ENCODE measurements at regions not wholly inside any gene's neighbourhood (a gene's known extent, or its start where the extent isn't known, plus 50 kb on each side); places are given as distances from the start of the nearest gene placed in this dataset.

DNA sequence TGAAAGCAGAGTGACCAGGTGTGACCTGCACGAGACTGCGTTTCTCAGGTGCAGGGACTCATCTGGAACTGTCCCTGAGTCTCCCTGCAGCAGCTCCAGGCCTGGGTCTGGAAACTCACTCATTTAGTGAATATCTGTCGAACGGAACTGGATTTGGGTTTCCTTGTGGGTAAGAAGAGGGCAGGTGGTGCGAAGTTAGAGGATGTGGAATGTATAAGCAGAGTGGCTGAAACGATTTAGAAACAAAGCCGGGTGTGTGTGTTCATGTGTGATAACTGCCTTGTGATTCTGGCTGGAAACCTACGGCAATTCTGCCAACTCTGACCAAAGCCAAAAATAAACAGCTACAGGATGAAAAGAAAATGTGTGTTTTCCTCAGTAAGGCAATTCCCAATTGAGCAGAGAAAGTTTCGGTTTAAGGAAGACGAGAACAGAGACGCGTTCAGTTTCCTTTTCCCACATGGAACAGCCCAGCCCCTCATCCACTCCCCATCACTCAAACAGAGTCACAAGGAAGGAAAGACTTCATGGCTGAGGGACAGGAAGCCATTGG lies 130.3 kb downstream of the NSG2 start:
- TF ChIP-seq, protein P1, sequence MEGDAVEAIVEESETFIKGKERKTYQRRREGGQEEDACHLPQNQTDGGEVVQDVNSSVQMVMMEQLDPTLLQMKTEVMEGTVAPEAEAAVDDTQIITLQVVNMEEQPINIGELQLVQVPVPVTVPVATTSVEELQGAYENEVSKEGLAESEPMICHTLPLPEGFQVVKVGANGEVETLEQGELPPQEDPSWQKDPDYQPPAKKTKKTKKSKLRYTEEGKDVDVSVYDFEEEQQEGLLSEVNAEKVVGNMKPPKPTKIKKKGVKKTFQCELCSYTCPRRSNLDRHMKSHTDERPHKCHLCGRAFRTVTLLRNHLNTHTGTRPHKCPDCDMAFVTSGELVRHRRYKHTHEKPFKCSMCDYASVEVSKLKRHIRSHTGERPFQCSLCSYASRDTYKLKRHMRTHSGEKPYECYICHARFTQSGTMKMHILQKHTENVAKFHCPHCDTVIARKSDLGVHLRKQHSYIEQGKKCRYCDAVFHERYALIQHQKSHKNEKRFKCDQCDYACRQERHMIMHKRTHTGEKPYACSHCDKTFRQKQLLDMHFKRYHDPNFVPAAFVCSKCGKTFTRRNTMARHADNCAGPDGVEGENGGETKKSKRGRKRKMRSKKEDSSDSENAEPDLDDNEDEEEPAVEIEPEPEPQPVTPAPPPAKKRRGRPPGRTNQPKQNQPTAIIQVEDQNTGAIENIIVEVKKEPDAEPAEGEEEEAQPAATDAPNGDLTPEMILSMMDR (IDR thresholded peaks at IDR 0.05), result no peak
- TF ChIP-seq POLR2A (IDR thresholded peaks at IDR 0.05) (no peak), POLR2AphosphoS5 (IDR thresholded peaks at IDR 0.05) (no peak), EP300 (IDR thresholded peaks at IDR 0.05) (no peak)

Data from suprapubic skin (tissue), 4 donors.